Central memory CD8-positive, alpha-beta T cell (primary cell): ENCODE measurements at regions not wholly inside any gene's neighbourhood (a gene's known extent, or its start where the extent isn't known, plus 50 kb on each side); places are given as distances from the start of the nearest gene placed in this dataset.

Source experiments
- ATAC-seq: fragments of 150-1000 bp; cut with Tn5 transposase; replicated peaks from 2 replicates; pipeline ENCODE4 v1.10.0; 2022; ENCODE audit warnings: mild to moderate bottlenecking, moderate FRiP score, moderate number of reproducible peaks; ENCODE audit not compliant: poor library complexity, severe bottlenecking; ENCODE audit errors: extremely low read depth
- DNase-seq, 2 donors: peaks; one replicate each; pipeline ENCODE4 v3.0.0; 2021; ENCODE audit warnings: low spot score in 2 of 2
- H3K27ac Mint-ChIP-seq: one replicate; pipeline ENCODE4 v1.8.0; 2022; ENCODE audit warnings: low read depth, mild to moderate bottlenecking, moderate library complexity, mixed read lengths
- H3K27me3 Mint-ChIP-seq: one replicate; pipeline ENCODE4 v1.8.0; 2022; ENCODE audit warnings: mixed read lengths
- H3K36me3 Mint-ChIP-seq: one replicate; pipeline ENCODE4 v1.8.0; 2022; ENCODE audit warnings: mild to moderate bottlenecking, moderate library complexity, mixed read lengths; ENCODE audit not compliant: insufficient read depth
- H3K4me1 Mint-ChIP-seq: one replicate; pipeline ENCODE4 v1.8.0; 2022; ENCODE audit warnings: mixed read lengths
- H3K4me3 Mint-ChIP-seq: one replicate; pipeline ENCODE4 v1.8.0; 2022; ENCODE audit warnings: mild to moderate bottlenecking, moderate library complexity, mixed read lengths
- H3K9me3 Mint-ChIP-seq: one replicate; pipeline ENCODE4 v1.8.0; 2022; ENCODE audit warnings: mixed read lengths

GRCh38 chr15:96176831-96177230 is 153.7 kb upstream of the NR2F2 start:
- Mint-ChIP-seq H3K4me1 (no peaks in the 10 kb centered on the region), H3K27ac (no peak overlapping the region), H3K36me3 (peaks cover 2% of the 10 kb centered on the region), H3K27me3 (peaks cover 27% of the 10 kb centered on the region), H3K9me3 (no peaks in the 10 kb centered on the region), H3K4me3 (no peak overlapping the region)
- ATAC-seq (no peak), DNase-seq (no peak)

- DNase-seq (no peak), ATAC-seq (no peak)
- H3K27ac Mint-ChIP-seq, result no peak overlapping the region
- peaks cover 32% of the 10 kb centered on the region for H3K27me3 Mint-ChIP-seq
- H3K9me3 Mint-ChIP-seq, result no peaks in the 10 kb centered on the region
- no peaks in the 10 kb centered on the region for H3K4me1 Mint-ChIP-seq
- peaks cover 2% of the 10 kb centered on the region for H3K36me3 Mint-ChIP-seq
- H3K4me3 Mint-ChIP-seq, result no peak overlapping the region
Observed at GRCh38 chr15:96177279-96177678, 153.2 kb upstream of the NR2F2 start.

- H3K27me3 Mint-ChIP-seq, result peaks cover 37% of the 10 kb centered on the region
- no peaks in the 10 kb centered on the region for H3K4me1 Mint-ChIP-seq
- DNase-seq (no peak), ATAC-seq (no peak)
- H3K9me3 Mint-ChIP-seq, result no peaks in the 10 kb centered on the region
- no peak overlapping the region for H3K4me3 Mint-ChIP-seq
- no peak overlapping the region for H3K27ac Mint-ChIP-seq
- peaks cover 2% of the 10 kb centered on the region for H3K36me3 Mint-ChIP-seq
Observed at GRCh38 chr15:96180087-96180748, 150.3 kb upstream of the NR2F2 start.

GRCh38 chr15:96181217-96181616 is 149.3 kb upstream of the NR2F2 start:
- no peak for DNase-seq
- no peaks in the 10 kb centered on the region for H3K4me1 Mint-ChIP-seq
- no peak overlapping the region for H3K4me3 Mint-ChIP-seq
- ATAC-seq, result no peak
- no peaks in the 10 kb centered on the region for H3K9me3 Mint-ChIP-seq
- H3K27ac Mint-ChIP-seq, result no peak overlapping the region
- peaks cover 2% of the 10 kb centered on the region for H3K36me3 Mint-ChIP-seq
- H3K27me3 Mint-ChIP-seq, result peaks cover 37% of the 10 kb centered on the region

GRCh38 chr15:96181873-96182301 is 148.6 kb upstream of the NR2F2 start:
- ATAC-seq, result no peak
- Mint-ChIP-seq H3K9me3 (no peaks in the 10 kb centered on the region), H3K4me3 (no peak overlapping the region), H3K27ac (no peak overlapping the region), H3K27me3 (peaks cover 37% of the 10 kb centered on the region), H3K4me1 (no peaks in the 10 kb centered on the region), H3K36me3 (peaks cover 2% of the 10 kb centered on the region)
- no peak for DNase-seq

- H3K27ac Mint-ChIP-seq, result no peak overlapping the region
- DNase-seq, result no peak
- no peaks in the 10 kb centered on the region for H3K9me3 Mint-ChIP-seq
- H3K4me1 Mint-ChIP-seq, result no peaks in the 10 kb centered on the region
- peaks cover 37% of the 10 kb centered on the region for H3K27me3 Mint-ChIP-seq
- peaks cover 2% of the 10 kb centered on the region for H3K36me3 Mint-ChIP-seq
- no peak overlapping the region for H3K4me3 Mint-ChIP-seq
- no peak for ATAC-seq
Observed at GRCh38 chr15:96182736-96183513, 147.6 kb upstream of the NR2F2 start.

GRCh38 chr15:96183514-96183850 is 147.0 kb upstream of the NR2F2 start:
- Mint-ChIP-seq H3K27ac (no peak overlapping the region), H3K9me3 (no peaks in the 10 kb centered on the region), H3K27me3 (peaks cover 37% of the 10 kb centered on the region), H3K4me3 (no peak overlapping the region), H3K36me3 (peaks cover 2% of the 10 kb centered on the region), H3K4me1 (no peaks in the 10 kb centered on the region)
- DNase-seq, result no peak
- no peak for ATAC-seq

- Mint-ChIP-seq H3K4me3 (no peak overlapping the region), H3K27ac (no peak overlapping the region), H3K9me3 (no peaks in the 10 kb centered on the region), H3K4me1 (no peaks in the 10 kb centered on the region), H3K27me3 (peaks cover 33% of the 10 kb centered on the region), H3K36me3 (peaks cover 2% of the 10 kb centered on the region)
- no peak for DNase-seq
- no peak for ATAC-seq
Observed at GRCh38 chr15:96183867-96184266, 146.6 kb upstream of the NR2F2 start.

- ATAC-seq (no peak), DNase-seq (no peak)
- Mint-ChIP-seq H3K27me3 (peaks cover 29% of the 10 kb centered on the region), H3K27ac (no peak overlapping the region), H3K36me3 (peaks cover under 1% of the 10 kb centered on the region), H3K9me3 (no peaks in the 10 kb centered on the region), H3K4me1 (no peaks in the 10 kb centered on the region), H3K4me3 (no peak overlapping the region)
Observed at GRCh38 chr15:96184297-96184696, 146.2 kb upstream of the NR2F2 start.

GRCh38 chr15:96186105-96186504 is 144.4 kb upstream of the NR2F2 start:
- ATAC-seq, result no peak
- peaks cover 14% of the 10 kb centered on the region for H3K27me3 Mint-ChIP-seq
- no peak overlapping the region for H3K27ac Mint-ChIP-seq
- H3K36me3 Mint-ChIP-seq, result no peaks in the 10 kb centered on the region
- no peak overlapping the region for H3K4me3 Mint-ChIP-seq
- DNase-seq, result no peak
- H3K4me1 Mint-ChIP-seq, result no peaks in the 10 kb centered on the region
- H3K9me3 Mint-ChIP-seq, result no peaks in the 10 kb centered on the region

GRCh38 chr15:96187341-96188305 is 142.9 kb upstream of the NR2F2 start:
- H3K4me3 Mint-ChIP-seq, result no peak overlapping the region
- no peaks in the 10 kb centered on the region for H3K9me3 Mint-ChIP-seq
- no peaks in the 10 kb centered on the region for H3K4me1 Mint-ChIP-seq
- no peak overlapping the region for H3K27ac Mint-ChIP-seq
- no peaks in the 10 kb centered on the region for H3K36me3 Mint-ChIP-seq
- ATAC-seq (no peak), DNase-seq (no peak)
- peaks cover 1% of the 10 kb centered on the region for H3K27me3 Mint-ChIP-seq

- H3K27ac Mint-ChIP-seq, result no peak overlapping the region
- no peak for DNase-seq
- ATAC-seq, result no peak
- peaks cover 13% of the 10 kb centered on the region for H3K9me3 Mint-ChIP-seq
- H3K36me3 Mint-ChIP-seq, result peaks cover 1% of the 10 kb centered on the region
- no peak overlapping the region for H3K4me3 Mint-ChIP-seq
- H3K27me3 Mint-ChIP-seq, result peaks cover 49% of the 10 kb centered on the region
- H3K4me1 Mint-ChIP-seq, result no peaks in the 10 kb centered on the region
Observed at GRCh38 chr15:96197721-96198120, 132.8 kb upstream of the NR2F2 start.
